Stimulated activated CD4-positive, alpha-beta T cell treated with anti-CD3 and anti-CD28 coated beads, Interleukin-1b, Interleukin-23, amount 100 ng/mL, for 4 hours (primary cell): ENCODE measurements at regions not wholly inside any gene's neighbourhood (a gene's known extent, or its start where the extent isn't known, plus 50 kb on each side); places are given as distances from the start of the nearest gene placed in this dataset.

Experiments
- DNase-seq, 2 donors: peaks; one replicate each; pipeline ENCODE4 v3.0.0-alpha.2; 2020; ENCODE audit warnings: low read depth in 2 of 2

DNA sequence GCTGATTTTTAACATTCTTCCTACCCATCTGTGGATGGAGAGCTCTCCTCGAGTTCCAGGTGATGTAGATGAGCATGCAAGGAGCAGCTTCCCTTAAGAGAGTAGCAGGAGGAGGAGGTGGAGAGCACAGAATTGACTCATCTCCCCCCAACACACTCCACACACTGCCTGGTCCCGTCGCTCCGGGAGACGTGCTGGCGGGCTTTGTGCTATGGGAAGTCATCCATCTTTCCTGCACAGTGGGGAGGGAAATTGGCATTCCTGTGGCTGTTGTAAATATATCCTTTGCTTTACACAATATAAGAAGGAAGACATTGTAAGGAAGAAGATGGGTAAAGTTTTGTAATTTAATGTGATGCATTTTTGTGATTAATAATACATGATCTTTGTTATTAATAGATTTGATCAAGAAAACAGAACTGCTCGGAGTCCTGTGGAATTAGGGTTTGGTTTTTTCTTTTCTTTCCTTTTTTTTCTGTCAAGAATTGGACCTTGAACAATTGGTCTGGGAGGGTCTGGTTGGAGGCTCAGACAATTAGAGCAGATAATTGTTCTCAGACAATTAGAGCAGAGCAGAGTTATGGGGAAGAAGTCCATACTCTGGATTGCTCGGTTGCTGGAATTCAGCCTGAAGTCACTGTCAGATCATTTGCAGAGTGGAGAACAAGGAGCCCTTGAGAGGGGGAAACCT, 297.8 kb downstream of the GADD45G start:
- DNase-seq = no peak

DNA sequence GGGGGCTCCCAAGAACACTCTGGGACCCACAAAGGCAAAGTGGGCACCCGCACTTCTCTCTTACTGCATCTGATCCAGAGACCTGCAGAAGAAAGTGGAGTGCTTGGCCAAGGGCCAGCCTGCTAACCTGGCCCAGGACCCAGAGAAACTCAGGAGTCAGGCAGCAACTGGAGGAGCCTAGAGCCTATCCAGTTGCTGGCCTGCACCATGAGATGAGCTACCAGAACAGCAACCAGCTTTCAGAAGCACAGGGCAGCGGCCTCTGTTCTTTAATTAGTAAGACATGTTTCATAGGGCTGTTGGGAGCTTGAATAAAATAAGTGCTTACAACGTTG, 298.3 kb downstream of the GADD45G start:
- DNase-seq = no peak

DNA sequence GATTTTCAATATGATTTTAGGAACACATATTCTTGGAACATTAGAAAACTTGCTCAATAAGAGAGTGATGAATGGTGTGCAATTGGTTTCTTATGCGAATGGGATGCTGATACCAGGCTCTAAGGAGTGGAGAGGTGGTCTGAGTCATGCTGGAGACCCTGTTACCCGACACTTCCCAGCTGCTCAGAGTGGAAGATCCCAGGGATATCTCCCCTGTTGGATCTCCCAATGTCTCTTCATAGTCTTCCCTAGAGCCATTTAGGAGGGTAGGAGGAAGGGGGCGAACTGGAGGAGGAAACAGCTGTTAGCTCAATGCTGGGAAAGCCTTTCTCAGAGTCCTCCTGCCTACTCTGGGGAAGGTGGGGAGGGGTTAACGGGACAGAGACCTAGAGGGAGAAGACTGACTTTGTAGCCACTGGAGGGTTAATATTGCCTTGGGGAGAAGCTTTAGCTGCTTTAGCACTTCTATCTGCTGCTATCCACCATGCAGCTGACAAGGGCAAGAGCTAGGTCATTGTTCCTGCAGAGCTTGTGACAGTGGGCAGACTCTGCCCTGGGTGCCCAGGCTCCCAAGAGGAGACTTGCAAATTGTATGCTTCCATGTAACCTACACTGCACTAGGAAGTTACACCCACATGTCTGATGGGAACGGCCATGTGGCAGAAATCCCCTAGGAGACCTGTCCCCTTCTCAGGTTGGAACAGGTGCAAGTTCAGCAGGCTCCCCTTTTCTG, 301.0 kb downstream of the GADD45G start:
- DNase-seq = no peak

DNA sequence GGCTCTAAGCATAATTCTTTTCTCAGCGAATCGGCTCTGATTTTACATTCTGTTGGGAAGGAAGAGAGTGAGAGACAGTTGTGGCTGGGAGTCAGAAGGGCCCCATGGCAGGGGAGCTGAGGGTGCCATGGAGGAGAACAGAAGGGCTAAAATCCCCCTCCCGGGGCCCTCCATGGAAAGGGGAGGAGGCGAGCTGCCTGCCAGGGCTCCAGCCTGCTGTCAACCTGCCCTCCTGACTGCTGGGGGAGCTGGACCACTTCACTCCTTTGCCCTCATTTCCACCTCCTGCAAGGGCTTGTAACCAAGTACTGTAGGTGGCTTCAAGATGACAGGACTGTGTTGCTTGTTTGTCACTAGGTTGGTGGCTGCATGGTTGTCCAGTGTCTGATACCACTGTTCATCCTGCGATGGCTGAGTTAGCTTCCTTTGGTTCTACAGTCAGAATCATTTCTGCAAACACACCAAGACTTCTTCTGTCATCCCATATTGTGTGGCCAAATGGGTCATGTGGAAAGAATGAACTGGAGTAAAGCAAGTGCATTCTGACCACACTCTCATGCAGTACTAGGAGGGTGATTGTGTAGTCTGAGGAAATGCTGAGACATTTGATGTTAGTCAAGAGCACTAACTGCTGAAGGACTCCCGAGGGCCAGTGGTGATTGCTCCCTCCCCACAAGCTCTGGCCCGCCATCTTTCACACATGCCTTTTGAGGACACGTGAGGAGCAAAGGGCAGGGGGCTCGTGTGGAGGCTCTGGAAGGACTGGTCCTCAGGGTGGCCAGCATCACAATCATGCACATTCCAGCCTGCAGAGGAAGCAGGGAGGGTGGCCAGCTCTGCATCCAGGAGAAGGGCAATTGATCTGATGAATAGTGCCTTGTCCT, 307.2 kb downstream of the GADD45G start:
- DNase-seq = no peak

DNA sequence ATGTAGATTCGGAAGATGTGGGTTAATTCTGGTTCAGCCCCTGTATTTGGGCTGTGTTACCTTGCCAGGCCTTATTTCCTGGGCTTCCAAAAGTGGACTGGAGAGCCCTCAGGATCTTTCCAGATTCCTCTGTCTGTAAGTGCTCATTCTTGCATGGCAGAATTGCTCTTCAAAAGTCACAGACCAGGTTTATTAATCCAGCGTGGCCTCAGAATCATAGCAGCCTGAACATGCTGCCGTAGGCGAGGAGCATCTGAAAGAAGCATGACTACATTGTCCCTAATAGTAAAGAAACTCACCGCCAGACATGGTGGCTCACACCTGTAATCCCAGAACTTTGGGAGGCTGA, 307.8 kb downstream of the GADD45G start:
- DNase-seq = no peak

DNA sequence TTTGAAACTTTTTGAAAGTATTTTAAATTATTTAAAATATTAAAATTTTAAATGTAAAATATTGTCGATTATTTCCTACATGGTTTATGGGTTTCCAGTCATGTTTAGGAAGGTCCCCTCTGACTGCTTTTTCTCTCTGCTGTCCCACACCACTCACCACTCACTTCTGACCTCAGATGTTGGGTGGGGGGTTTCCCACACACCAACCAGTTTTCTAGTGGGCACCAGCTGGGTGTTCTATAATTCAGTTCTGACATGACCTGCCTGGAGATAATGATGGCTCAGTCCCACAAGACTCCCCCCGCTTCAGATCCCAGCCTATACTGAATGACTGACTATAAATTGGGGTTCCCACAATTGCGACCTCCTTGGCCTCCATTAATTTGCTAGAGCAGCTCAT, 310.4 kb downstream of the GADD45G start:
- no peak for DNase-seq

DNA sequence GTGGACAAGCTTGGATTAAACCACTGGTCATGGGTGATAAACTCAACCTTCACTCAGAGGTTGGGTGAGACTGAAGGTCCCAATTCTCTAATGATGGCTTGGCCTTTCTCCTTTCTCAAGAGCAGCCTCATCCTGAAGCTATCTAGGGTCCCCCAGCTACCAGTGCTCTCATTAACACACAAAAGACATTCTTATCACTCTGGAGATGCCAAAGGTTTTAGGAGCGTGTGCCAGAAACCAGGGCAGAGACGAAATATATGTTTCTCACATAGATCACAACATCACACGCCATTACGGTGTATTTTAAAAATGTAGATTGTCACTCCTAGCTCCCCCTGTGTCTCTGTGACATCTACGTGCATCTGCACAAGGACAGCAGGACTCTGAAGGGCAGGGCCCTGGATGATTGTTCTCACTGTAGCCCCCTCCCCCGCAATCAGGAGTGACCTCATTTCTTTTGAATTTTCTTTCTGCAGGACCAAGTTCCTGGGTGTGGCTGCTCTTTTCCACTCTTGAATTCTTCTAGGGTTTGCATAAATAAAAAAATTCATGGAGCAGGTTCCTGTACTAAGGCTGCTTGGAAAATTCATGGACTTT, 311.3 kb downstream of the GADD45G start:
- DNase-seq = no peak

DNA sequence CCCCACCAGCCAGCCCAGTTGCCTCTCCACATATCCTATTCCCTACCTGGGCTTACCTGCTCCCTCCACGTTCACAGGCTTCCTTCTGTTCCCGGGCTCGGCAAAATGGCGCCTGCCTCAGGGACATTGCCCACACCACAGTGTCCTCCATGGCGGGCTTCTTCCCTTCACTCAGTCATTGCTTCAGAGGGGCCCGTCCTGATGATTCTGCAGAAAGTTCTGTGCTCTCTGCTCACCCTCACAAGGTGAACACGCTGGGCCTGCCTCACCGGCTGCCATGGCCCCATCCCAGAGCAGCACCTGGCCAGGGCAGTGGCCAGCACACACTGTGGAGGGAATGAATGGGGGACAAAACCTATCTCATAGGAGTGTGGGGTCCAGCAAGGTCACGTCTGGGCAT, 313.0 kb downstream of the GADD45G start:
- DNase-seq = no peak

DNA sequence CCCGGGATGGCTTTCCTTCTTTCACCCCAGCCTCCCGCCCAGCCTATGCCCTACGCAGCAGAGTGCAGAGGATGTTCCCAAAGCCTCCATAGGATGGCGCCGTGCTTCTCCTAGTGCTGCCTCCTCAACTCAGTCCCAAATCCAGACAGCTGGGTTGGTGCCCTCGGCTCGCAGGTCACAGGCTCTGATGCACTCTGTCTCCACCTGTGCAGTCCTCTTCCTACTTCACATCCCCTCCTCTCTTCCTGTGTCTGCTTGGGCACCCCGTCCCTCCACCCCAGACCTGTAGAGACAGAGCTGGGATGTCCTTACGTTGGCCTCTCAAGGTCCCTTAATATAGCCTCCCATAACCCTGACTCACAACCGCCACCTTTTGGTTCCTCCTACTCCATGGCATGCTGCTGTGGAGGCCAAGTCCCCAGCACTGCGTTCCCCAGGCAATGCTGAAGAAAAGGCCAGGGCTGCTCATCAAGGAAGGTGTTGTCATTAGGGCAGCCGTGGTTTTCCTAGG, 314.4 kb downstream of the GADD45G start:
- DNase-seq = peak; percentile 10 to 16

DNA sequence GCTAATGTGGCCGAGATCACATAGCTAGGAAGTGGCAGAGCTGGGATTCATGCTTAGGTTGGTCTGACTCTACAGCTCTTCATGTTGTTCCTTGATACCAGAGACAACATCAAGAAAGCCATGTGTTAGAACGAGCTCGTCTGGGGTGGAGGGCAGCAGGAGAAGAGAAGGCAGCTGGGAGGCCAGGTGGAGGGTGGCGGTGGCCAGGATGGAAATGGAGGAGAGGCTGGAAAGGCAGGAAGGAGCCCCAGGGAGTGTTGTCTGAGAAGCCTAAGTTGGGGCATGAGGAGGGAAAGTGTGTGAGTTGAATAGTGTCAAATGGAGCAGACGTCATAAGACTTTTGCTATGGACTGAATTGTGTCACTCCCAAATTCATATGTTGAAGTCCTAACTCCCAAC, 315.3 kb downstream of the GADD45G start:
- DNase-seq = no peak

DNA sequence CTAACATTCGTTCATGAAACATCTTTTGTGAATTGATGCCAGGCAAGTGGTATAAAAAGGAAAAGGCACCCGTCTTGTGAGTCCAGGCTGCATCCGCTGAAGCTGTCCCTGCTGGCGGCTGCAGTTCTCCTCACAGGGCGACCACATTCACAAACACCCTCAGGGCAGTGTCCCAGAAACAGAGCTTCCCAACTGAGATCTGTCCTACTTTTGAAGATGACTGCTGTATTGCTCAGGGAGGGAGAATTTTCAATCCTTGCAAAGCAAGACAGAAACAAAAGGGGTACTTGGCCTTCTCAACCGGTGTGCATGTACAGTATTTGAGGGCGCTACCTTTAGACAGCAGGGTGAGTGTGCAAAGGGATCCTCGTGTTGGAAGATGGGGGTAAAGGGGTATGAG, 316.1 kb downstream of the GADD45G start:
- DNase-seq = no peak

DNA sequence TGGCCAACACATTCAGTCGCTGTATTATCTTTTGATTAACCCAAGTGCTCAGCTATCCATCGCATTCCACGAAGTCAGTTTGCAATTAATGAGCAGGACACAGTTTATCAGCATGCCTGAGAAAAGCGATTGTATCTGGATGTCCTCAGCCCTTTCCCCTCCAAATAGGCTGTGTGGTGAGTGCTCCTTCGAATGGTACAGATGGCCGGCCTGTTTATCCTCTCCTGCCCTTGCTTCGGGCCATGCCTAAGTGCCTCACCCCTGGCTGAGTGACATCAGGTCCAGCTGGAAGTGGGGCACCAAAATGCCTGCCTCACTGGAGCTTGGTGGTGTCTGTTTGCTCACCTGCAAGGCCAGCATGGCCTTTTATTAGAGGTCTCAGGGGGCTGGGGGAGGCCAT, 317.3 kb downstream of the GADD45G start:
- no peak for DNase-seq

DNA sequence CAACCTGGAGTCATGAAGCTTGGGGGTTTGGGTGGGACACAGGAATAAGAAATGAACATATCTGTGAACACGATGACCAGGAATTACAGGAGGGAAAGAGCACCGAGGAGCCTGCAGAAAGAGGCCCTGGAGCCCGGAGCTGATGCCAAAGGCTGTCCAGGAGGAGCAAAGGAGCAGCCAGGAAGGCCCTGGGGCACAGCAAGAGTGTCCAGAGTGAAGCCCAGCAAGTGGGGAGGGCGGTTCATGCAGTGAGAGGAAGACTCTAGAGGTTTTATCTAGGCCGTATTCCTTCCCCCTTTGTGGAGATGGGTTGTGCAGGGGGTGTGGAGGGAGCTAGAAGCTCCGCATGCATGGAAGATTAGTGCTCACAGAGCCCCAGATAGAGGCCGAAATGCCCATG, 318.4 kb downstream of the GADD45G start:
- no peak for DNase-seq

DNA sequence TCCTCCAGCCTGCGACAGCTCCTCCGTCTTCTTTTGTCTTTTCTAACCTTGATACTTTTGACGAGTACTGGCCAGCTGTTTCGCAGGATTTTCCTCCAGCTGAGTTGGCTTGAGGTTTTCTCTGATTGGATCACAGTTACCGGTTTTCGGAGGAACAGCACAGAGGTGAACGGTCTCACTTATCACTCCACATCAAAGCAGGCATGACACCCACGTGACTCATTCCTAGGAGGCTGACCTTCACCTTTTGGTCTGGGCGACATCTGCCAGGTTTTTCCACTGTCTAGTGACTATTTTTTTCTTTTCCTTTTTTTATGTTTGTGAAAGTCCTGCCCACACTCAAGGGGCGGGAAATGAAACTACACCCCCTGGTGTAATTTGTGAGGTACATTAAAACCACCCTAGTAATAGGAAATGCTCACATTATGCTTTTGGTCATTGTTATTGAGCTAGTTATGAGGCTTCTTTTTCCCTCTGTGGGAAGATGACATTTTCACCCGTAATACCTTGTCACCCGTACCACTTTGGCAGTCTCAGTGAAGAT, 319.2 kb downstream of the GADD45G start:
- peak; percentile 10 to 15 for DNase-seq

DNA sequence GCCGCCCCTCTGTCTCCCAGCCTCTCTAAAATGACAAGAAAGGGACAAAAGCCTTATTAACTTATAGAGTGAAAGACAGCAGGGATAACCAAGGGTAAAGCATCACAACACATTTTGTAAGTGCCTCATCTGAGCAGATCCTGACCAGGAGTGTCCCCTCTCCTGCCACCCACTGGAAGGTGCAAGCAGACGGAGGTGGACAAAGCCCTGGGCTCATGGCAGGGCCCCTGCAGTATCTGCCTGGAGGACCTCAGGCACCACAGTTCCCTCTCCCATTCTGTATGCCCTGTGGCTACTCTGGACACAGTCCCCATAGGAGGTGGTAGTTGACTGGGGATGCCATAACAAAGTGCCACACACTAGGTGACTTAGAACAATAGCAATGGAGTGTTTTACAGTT, 319.8 kb downstream of the GADD45G start:
- no peak for DNase-seq

DNA sequence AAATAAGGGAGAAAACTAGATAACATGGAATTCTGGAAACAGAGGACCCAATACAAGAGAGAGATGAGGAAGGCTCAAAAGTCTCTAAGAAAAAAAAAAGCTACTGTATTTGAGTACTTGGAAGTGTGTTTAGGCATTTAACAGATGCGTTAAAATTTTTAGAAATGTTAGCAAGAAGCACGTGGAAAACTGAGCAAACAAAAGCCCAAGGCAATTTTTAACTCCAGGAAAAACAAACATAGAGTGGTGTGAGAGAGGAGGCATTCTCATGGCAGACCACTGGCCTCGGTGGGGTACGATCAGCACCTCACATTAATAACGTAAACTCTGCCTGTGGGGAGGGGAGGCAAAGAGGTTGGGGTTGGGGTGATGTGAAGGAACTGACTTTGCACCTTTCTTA, 321.4 kb downstream of the GADD45G start:
- no peak for DNase-seq

DNA sequence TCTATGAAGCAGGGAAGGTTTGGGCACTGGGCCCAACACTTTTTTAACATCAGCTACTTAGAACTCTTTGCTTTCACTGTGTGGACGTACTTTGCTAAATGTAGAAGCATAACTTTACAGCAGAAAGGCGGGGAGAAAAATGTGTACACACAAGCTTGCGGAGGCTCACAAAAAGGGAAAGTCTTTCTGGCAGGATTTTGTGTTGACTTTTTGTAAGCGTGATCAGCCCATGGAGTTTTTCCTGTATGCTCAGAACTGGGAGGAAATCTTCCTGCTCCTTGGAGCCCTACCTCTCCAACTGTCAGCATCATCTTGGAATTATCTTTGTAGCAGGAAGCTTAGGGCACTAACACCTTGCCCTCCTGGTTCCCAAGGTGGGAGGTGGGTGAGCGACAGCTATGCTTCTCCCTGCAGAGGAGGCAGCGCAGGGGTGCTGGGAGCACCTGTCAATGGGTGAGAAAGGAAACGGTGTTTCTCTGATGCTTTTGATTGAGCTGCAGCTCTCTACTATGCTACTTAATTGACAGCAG, 321.9 kb downstream of the GADD45G start:
- DNase-seq = no peak

DNA sequence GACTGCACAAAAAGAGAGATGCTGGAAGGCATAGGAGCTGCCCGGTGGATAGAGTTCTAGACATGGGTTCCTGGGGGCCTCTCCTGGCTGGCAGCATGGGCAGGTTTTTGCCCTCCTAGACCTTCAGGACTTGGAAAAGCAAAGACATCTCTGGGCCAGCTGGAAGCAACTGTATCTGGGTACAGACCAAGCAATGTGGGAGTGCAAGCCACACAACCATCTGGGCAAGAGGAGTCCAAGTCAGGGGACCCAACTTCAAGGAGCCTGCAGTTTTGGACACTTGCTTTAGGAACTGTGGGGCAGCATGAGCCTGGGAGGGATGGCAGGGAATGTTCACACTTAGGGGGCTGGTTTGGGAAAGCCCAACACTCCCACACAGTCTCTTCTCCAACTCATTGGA, 323.3 kb downstream of the GADD45G start:
- no peak for DNase-seq

DNA sequence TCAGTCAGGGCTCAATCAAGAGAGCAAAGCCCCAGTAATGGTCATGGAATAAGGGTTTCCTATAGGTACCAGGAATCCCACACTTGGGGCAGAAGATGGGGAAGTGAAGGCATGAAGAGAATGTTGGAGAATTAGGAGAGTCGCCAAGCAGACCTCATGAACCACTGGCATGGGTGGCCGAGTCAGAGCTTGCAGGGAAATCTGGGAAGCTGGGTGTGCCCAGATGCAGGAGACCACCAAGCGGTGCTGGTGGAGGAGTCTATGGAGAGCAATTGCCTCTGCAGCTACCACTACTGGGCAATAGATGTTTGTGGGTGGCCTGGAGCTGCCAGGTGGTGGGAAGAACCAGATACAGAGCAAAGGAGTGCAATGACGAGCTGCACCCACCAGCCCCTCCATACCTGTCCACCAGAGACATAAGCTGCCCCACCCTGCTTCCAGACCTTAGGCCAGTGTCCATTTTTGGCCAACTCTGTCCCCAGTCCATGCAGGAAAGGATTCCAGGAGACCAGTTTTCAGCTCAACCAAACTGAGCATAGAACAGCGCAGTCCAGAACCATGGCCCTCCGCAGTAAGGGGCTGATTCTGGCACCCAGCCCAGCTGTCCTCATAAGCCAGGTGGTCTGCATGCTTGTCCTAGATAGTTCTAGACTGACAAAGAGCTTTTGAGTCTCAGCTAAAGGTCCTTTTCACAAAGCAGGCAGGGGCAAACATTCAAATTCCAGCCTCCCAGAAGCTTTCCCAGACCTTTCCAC, 323.9 kb downstream of the GADD45G start:
- DNase-seq = no peak

DNA sequence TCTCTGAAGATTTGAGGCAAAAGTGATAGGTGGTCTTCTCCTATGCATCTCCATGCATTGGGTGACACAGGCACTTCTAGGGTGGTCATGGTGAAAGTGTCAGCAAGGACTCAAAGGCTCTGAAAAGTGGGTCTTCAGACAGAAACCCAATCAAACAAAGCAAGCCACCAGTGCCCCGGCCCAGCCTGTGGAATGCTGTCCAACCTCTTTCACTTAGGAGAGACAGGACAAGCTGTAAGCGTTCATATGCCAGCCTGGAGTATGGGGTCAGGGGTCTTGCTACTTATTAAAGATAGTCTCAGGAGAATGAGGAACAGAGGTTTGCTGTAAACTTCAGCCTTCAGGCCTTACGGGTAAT, 324.5 kb downstream of the GADD45G start:
- DNase-seq = no peak
